Thoracic aorta (tissue), 2 donors: ENCODE measurements at regions not wholly inside any gene's neighbourhood (a gene's known extent, or its start where the extent isn't known, plus 50 kb on each side); places are given as distances from the start of the nearest gene placed in this dataset.

Experiments used
- ATAC-seq: fragments of 150-250 bp; one replicate; pipeline ENCODE4 v1.8.0; 2017; ENCODE audit warnings: low read depth; ENCODE audit not compliant: insufficient number of reproducible peaks, low FRiP score
- DNase-seq: peaks from one replicate; pipeline ENCODE4 v3.0.0-alpha.2; 2020; ENCODE audit warnings: low spot score
- H3K27ac ChIP-seq, 2 donors: fragments of 200-600 bp; sonication (generic); 1 replicate in 1 of 2; 2 replicates in 1 of 2; pipeline ENCODE4 v1.5.1; 2016; ENCODE audit warnings: mild to moderate bottlenecking in 2 of 2, moderate library complexity in 2 of 2
- H3K27me3 ChIP-seq: fragments of 200-600 bp; sonication (generic); replicated peaks from 2 replicates; pipeline ENCODE4 v1.6.0; 2016; ENCODE audit warnings: mild to moderate bottlenecking; ENCODE audit not compliant: insufficient read depth
- H3K36me3 ChIP-seq: fragments of 200-600 bp; sonication (generic); one replicate; pipeline ENCODE4 v1.5.1; 2016
- H3K4me1 ChIP-seq, 2 donors: fragments of 200-600 bp; sonication (generic); 1 replicate in 1 of 2; 2 replicates in 1 of 2; pipeline versions ENCODE4 v1.5.1 to v1.6.0; 2016; ENCODE audit warnings: low read depth in 2 of 2, mild to moderate bottlenecking in 1 of 2; ENCODE audit not compliant: control insufficient read depth in 1 of 2
- H3K4me3 ChIP-seq: fragments of 200-600 bp; sonication (generic); 2 replicates; pipeline ENCODE4 v1.5.1; 2016; ENCODE audit warnings: mild to moderate bottlenecking
- H3K9me3 ChIP-seq: fragments of 200-600 bp; sonication (generic); 2 replicates; pipeline ENCODE4 v1.5.1; 2016
- CTCF ChIP-seq: fragments of 200-600 bp; sonication (generic); IDR thresholded peaks from one replicate; pipeline ENCODE4 v1.5.1; 2019; ENCODE audit warnings: antibody characterized with exemption

- Histone ChIP-seq H3K27ac (no peak overlapping the region), H3K9me3 (no peaks in the 10 kb centered on the region), H3K4me1 (peaks cover 5 to 17% of the 10 kb centered on the region in 2 donors), H3K4me3 (no peak overlapping the region), H3K27me3 (no peaks in the 10 kb centered on the region), H3K36me3 (no peaks in the 10 kb centered on the region)
- no peak for TF ChIP-seq CTCF
- DNase-seq, result no peak
- no peak for ATAC-seq
Observed at GRCh38 chr14:54121466-54122027, 164.9 kb upstream of the BMP4 start.

GRCh38 chr14:54123841-54124240 lies 167.2 kb upstream of the BMP4 start:
- DNase-seq (no peak), ATAC-seq (no peak)
- Histone ChIP-seq H3K4me3 (no peak overlapping the region), H3K4me1 (peaks cover 5 to 17% of the 10 kb centered on the region in 2 donors), H3K9me3 (no peaks in the 10 kb centered on the region), H3K36me3 (no peaks in the 10 kb centered on the region), H3K27me3 (no peaks in the 10 kb centered on the region), H3K27ac (no peak overlapping the region)
- no peak for TF ChIP-seq CTCF

- no peaks in the 10 kb centered on the region for H3K9me3 ChIP-seq
- TF ChIP-seq CTCF, result no peak
- DNase-seq (no peak), ATAC-seq (no peak)
- no peaks in the 10 kb centered on the region for H3K36me3 ChIP-seq
- no peaks in the 10 kb centered on the region for H3K27me3 ChIP-seq
- peaks cover 5 to 17% of the 10 kb centered on the region in 2 donors for H3K4me1 ChIP-seq
- H3K27ac ChIP-seq, result no peak overlapping the region
- H3K4me3 ChIP-seq, result no peak overlapping the region
Observed at GRCh38 chr14:54125109-54125508, 168.5 kb upstream of the BMP4 start.

- H3K27me3 ChIP-seq, result no peaks in the 10 kb centered on the region
- H3K36me3 ChIP-seq, result no peaks in the 10 kb centered on the region
- DNase-seq (no peak), ATAC-seq (no peak)
- no peak overlapping the region for H3K27ac ChIP-seq
- TF ChIP-seq CTCF, result no peak
- no peak overlapping the region for H3K4me3 ChIP-seq
- H3K4me1 ChIP-seq, result peaks cover 0 to 4% of the 10 kb centered on the region in 2 donors
- no peaks in the 10 kb centered on the region for H3K9me3 ChIP-seq
Observed at GRCh38 chr14:54126947-54127346, 170.3 kb upstream of the BMP4 start.

- TF ChIP-seq CTCF, result no peak
- ATAC-seq, result no peak
- no peak for DNase-seq
- Histone ChIP-seq H3K36me3 (no peaks in the 10 kb centered on the region), H3K9me3 (no peaks in the 10 kb centered on the region), H3K4me1 (no peaks in the 10 kb centered on the region), H3K27ac (no peak overlapping the region), H3K27me3 (no peaks in the 10 kb centered on the region), H3K4me3 (no peak overlapping the region)
Observed at GRCh38 chr14:54127526-54127925, 170.9 kb upstream of the BMP4 start.
